Uterus (tissue), 3 donors: ENCODE measurements at regions not wholly inside any gene's neighbourhood (a gene's known extent, or its start where the extent isn't known, plus 50 kb on each side); places are given as distances from the start of the nearest gene placed in this dataset.

Source experiments
- DNase-seq, 2 donors: peaks; one replicate each; pipeline ENCODE4 v3.0.0-alpha.2; 2019 to 2020
- H3K27ac ChIP-seq, 2 donors: fragments of 200-600 bp; sonication (generic); 1 replicate in 1 of 2; 2 replicates in 1 of 2; pipeline ENCODE4 v1.5.1; 2016 to 2018
- H3K27me3 ChIP-seq, 2 donors: fragments of 200-600 bp; sonication (generic); one replicate each; pipeline ENCODE4 v1.5.1; 2018 to 2019; ENCODE audit warnings: control low read depth in 1 of 2
- H3K36me3 ChIP-seq, 2 donors: fragments of 200-600 bp; sonication (generic); one replicate each; pipeline ENCODE4 v1.5.1; 2019; ENCODE audit warnings: control low read depth in 1 of 2
- H3K4me1 ChIP-seq, 2 donors: fragments of 200-600 bp; sonication (generic); one replicate each; pipeline ENCODE4 v1.5.1; 2018 to 2019; ENCODE audit warnings: control low read depth in 1 of 2
- H3K4me3 ChIP-seq, 2 donors: fragments of 200-600 bp; sonication (generic); 1 replicate in 1 of 2; 2 replicates in 1 of 2; pipeline ENCODE4 v1.5.1; 2018 to 2019; ENCODE audit warnings: mild to moderate bottlenecking in 1 of 2
- H3K9me3 ChIP-seq, 2 donors: fragments of 200-600 bp; sonication (generic); one replicate each; pipeline ENCODE4 v1.5.1; 2019; ENCODE audit warnings: control low read depth in 1 of 2
- POLR2A ChIP-seq, 2 donors: fragments of 450-650 bp; IDR thresholded peaks; one replicate each; pipeline ENCODE4 v1.6.1; 2016; ENCODE audit warnings: antibody characterized with exemption in 2 of 2, mild to moderate bottlenecking in 1 of 2, moderate library complexity in 1 of 2
- intact Hi-C: fragments of 100-400 bp; cut with DNase I; formaldehyde crosslinking; loops from one replicate; pipeline ENCODE4 v1.15.1; 2023; ENCODE audit warnings: low total_unique reads
- TF ChIP-seq, protein P1 (sequence below), 4 experiments: fragments of 200-600 bp in 2 of 4; fragments of 450-650 bp in 2 of 4; sonication (generic) in 2 of 4; IDR thresholded peaks; one replicate each; pipeline ENCODE4 v1.5.1; 2016 to 2019; ENCODE audit warnings: antibody characterized with exemption in 4 of 4, mild to moderate bottlenecking in 2 of 4, moderate library complexity in 1 of 4
- donor health status: DM: yes; HTN: yes; CAD: no.

DNA sequence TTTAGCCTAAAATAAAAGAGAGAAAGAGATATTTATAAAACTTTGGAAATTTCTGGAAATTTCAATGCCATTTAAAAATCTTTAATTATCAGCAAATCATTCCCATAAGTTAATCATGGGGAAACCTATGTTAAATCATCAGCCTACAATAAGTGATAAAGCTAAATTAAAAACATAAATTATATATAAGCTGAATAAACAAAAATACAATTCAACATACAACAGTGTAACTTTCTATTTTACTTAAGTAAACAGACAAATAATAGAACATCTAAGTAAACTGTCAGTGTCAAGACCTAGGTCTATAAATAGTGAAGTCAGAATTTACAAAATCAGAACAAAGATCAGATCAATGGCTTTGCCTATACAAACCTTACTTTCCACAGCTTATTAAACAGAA, 57.5 kb downstream of the EPRS1 start:
- intact Hi-C loops, result no loop called here
- no peaks in the 10 kb centered on the region for H3K4me1 ChIP-seq
- no peaks in the 10 kb centered on the region for H3K9me3 ChIP-seq
- H3K36me3 ChIP-seq, result no peaks in the 10 kb centered on the region
- no peak overlapping the region for H3K4me3 ChIP-seq
- TF ChIP-seq, protein P1, sequence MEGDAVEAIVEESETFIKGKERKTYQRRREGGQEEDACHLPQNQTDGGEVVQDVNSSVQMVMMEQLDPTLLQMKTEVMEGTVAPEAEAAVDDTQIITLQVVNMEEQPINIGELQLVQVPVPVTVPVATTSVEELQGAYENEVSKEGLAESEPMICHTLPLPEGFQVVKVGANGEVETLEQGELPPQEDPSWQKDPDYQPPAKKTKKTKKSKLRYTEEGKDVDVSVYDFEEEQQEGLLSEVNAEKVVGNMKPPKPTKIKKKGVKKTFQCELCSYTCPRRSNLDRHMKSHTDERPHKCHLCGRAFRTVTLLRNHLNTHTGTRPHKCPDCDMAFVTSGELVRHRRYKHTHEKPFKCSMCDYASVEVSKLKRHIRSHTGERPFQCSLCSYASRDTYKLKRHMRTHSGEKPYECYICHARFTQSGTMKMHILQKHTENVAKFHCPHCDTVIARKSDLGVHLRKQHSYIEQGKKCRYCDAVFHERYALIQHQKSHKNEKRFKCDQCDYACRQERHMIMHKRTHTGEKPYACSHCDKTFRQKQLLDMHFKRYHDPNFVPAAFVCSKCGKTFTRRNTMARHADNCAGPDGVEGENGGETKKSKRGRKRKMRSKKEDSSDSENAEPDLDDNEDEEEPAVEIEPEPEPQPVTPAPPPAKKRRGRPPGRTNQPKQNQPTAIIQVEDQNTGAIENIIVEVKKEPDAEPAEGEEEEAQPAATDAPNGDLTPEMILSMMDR (IDR thresholded peaks at IDR 0.05), result no peak
- no peak for TF ChIP-seq POLR2A (IDR thresholded peaks at IDR 0.05)
- no peak overlapping the region for H3K27ac ChIP-seq
- H3K27me3 ChIP-seq, result no peaks in the 10 kb centered on the region
- no peak for DNase-seq

- Histone ChIP-seq H3K27ac (no peak overlapping the region), H3K4me3 (no peak overlapping the region), H3K36me3 (no peaks in the 10 kb centered on the region), H3K27me3 (no peaks in the 10 kb centered on the region), H3K4me1 (no peaks in the 10 kb centered on the region), H3K9me3 (no peaks in the 10 kb centered on the region)
- no peak for TF ChIP-seq POLR2A (IDR thresholded peaks at IDR 0.05)
- TF ChIP-seq, protein P1 (IDR thresholded peaks at IDR 0.05), result no peak
- no peak for DNase-seq
- intact Hi-C loops, result no loop called here
Observed at GRCh38 chr1:219988387-219988786, 57.9 kb downstream of the EPRS1 start.

DNA sequence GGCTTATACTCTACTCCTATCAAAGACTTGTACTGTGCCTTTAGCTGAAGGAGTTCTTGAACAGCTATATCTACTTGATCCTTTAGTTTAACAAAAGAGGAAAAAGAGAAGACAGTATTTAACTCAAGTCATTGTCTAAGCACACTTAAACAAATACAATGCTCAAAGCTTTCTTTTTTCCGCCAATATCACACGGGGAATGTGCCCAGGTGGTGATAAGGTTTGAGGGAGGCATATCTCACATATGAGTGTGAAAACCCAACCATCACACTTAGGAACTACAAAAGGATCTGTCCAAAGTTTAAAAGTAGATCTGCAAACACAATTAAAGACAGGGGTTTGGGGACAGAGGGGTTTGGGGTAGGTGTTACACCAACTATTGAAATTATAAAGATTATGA, 59.0 kb upstream of the SLC30A10 start:
- no peak for TF ChIP-seq POLR2A (IDR thresholded peaks at IDR 0.05)
- TF ChIP-seq, protein P1 (IDR thresholded peaks at IDR 0.05), result no peak
- Histone ChIP-seq H3K36me3 (no peaks in the 10 kb centered on the region), H3K9me3 (no peaks in the 10 kb centered on the region), H3K27me3 (no peaks in the 10 kb centered on the region), H3K27ac (no peak overlapping the region), H3K4me1 (no peaks in the 10 kb centered on the region), H3K4me3 (no peak overlapping the region)
- no peak for DNase-seq
- intact Hi-C loops, result no loop called here

- Histone ChIP-seq H3K27ac (no peak overlapping the region), H3K4me1 (no peaks in the 10 kb centered on the region), H3K36me3 (no peaks in the 10 kb centered on the region), H3K27me3 (no peaks in the 10 kb centered on the region), H3K4me3 (no peak overlapping the region), H3K9me3 (no peaks in the 10 kb centered on the region)
- no peak for TF ChIP-seq POLR2A (IDR thresholded peaks at IDR 0.05)
- TF ChIP-seq, protein P1 (IDR thresholded peaks at IDR 0.05), result no peak
- intact Hi-C loops, result no loop called here
- DNase-seq, result no peak
Observed at GRCh38 chr1:219985169-219985568, 56.8 kb upstream of the SLC30A10 start.
